GM12891 (cell line): ENCODE measurements at regions not wholly inside any gene's neighbourhood (a gene's known extent, or its start where the extent isn't known, plus 50 kb on each side); places are given as distances from the start of the nearest gene placed in this dataset.

Experiments used
- PAX5 ChIP-seq: IDR thresholded peaks from 2 replicates; pipeline ENCODE4 v1.6.1; 2011; ENCODE audit warnings: low read length, moderate library complexity, mild to moderate bottlenecking; ENCODE audit not compliant: insufficient read depth, severe bottlenecking
- POLR2A ChIP-seq: IDR thresholded peaks from 2 replicates; pipeline ENCODE4 v1.6.1; 2011; ENCODE audit warnings: low read depth, low read length, control low read depth
- POLR2AphosphoS5 ChIP-seq: IDR thresholded peaks from 2 replicates; pipeline ENCODE4 v1.6.1; 2011; ENCODE audit warnings: low read depth, low read length, control low read depth
- POU2F2 ChIP-seq: IDR thresholded peaks from 2 replicates; pipeline ENCODE4 v1.6.1; 2011; ENCODE audit warnings: low read depth, mild to moderate bottlenecking, control low read depth, low read length, moderate library complexity
- SPI1 ChIP-seq: IDR thresholded peaks from 2 replicates; pipeline ENCODE4 v1.6.1; 2011; ENCODE audit warnings: low read depth, low read length, control low read depth
- TAF1 ChIP-seq: IDR thresholded peaks from 2 replicates; pipeline ENCODE4 v1.6.1; 2011; ENCODE audit warnings: low read depth, low read length, control low read depth

DNA sequence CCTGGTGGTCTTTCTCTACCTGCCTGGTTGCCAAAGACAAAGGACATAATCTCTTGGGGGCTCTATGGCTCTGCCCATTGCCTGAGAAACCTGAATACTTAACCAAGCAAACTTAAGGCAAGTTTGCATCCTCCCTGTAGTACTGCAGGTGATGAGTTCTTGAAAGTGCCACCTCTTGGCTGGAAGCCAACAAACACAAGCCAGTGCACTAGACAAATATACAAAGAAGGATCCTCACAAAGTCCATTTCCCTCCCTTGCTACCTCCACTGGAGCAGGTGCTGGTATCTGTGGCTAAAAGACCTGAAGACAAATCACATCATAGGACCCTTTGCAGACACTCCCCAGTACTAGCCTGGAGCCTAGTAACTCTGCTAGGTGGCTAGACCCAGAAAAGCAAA lies 772.3 kb downstream of the SI start:
- TF ChIP-seq POLR2A (no peak), POLR2AphosphoS5 (no peak), TAF1 (no peak), SPI1 (no peak), PAX5 (no peak), POU2F2 (no peak)
